Stimulated activated memory B cell treated with anti-CD40 and anti-IgM and Interleukin-4, amounts not matched to agents 10 μg/mL and 1 μg/mL and 100 μg/mL, for 72 hours (primary cell): ENCODE measurements at regions not wholly inside any gene's neighbourhood (a gene's known extent, or its start where the extent isn't known, plus 50 kb on each side); places are given as distances from the start of the nearest gene placed in this dataset.
"Not testable (repeated sequence)": the region's sequence is repeated elsewhere in the genome, so short reads cannot be mapped to it uniquely, and the experiment has no call there.

Experiments
- ATAC-seq: fragments of 150-1000 bp; cut with Tn5 transposase; 2 replicates; pipeline ENCODE4 v1.10.0; 2021
- H3K27ac Mint-ChIP-seq: one replicate; pipeline ENCODE4 v1.8.0; 2022; ENCODE audit warnings: mild to moderate bottlenecking, mixed read lengths
- H3K27me3 Mint-ChIP-seq: one replicate; pipeline ENCODE4 v1.8.0; 2022; ENCODE audit warnings: mixed read lengths
- H3K36me3 Mint-ChIP-seq: one replicate; pipeline ENCODE4 v1.8.0; 2022; ENCODE audit warnings: mixed read lengths
- H3K4me1 Mint-ChIP-seq: one replicate; pipeline ENCODE4 v1.8.0; 2022; ENCODE audit warnings: mixed read lengths
- H3K4me3 Mint-ChIP-seq: one replicate; pipeline ENCODE4 v1.8.0; 2022; ENCODE audit warnings: mild to moderate bottlenecking, moderate library complexity, mixed read lengths
- H3K9me3 Mint-ChIP-seq: one replicate; pipeline ENCODE4 v1.8.0; 2022; ENCODE audit warnings: mixed read lengths

DNA sequence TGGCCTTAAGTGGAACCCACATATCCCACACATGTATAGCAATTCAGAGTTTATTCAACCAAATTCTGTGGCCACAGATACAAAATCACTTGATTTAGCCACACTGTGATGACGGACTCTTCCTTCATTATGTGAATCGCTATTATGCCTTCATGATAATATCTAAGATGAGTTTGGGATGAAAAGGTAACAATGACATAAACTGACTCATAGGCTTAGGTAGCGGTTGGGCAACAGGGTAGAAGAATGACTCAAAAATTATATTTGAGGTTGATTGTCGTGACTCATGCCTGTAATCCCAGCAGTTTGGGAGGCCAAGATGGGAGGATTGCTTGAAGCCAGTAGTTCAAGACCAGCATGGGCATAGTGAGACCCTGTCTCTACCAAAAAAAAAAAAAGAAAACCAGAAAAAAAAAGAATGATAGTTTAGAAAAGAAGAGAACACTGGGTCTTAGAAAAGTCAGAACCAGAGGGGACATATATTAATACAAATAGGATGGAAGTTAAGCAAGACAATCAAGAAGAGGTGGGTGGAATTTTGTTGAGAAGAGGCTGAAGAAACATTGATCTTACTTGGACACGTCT, 70.4 kb upstream of the USP9X start:
- no peaks in the 10 kb centered on the region for H3K9me3 Mint-ChIP-seq
- peaks cover 5% of the 10 kb centered on the region for H3K4me1 Mint-ChIP-seq
- no peaks in the 10 kb centered on the region for H3K36me3 Mint-ChIP-seq
- H3K27ac Mint-ChIP-seq, result no peak overlapping the region
- peaks cover 9% of the 10 kb centered on the region for H3K27me3 Mint-ChIP-seq
- no peak overlapping the region for H3K4me3 Mint-ChIP-seq
- ATAC-seq, result no peak

DNA sequence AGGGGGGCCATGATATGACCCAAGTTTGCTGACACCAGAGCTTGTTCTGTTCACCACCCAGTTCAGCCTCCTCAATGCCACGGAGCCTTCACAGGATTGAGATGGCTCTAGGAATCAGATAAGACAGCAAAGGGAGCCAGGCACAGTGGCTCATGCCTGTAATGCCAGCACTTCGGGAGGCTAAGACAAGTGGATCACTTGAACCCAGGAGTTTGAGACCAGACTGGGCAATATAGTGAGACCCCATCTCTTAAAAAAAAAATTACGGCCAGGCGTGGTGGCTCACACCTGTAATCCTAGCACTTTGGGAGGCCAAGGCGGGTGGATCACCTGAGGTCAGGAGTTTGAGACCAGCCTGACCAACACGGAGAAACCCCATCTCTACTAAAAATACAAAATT, 67.5 kb upstream of the USP9X start:
- H3K9me3 Mint-ChIP-seq, ATAC-seq, H3K27me3 Mint-ChIP-seq, H3K4me1 Mint-ChIP-seq, H3K27ac Mint-ChIP-seq, H3K36me3 Mint-ChIP-seq, H3K4me3 Mint-ChIP-seq: not testable (repeated sequence)

DNA sequence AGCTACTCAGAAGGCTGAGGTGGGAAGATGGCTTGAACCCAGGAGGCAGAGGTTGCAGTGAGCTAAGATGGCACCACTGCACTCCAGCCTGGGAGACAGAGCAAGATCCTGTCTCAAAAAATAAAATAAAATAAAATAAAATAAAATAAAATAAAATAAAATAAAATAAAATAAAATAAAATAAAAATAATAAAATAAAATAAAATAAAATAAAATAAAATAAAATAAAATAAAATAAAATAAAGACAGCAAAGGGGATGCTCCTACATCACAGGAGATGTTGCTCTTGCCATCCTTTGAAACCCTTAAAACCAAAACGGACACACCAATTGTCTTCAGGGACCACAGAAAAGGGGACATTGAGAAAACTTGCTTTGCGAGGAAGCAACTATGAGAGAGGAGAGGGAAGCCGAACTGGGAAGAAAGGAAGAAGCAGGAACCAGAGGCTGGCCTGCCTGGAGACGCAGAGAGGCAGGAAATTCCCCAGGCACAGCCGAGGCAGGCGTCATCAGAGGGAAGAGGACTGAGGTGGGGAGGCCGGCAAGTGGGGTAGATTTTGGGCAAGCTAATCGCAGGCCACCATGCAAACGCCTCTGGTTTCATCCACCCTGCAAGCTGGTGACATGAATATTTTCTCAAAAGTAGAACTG, 66.7 kb upstream of the USP9X start:
- not testable (repeated sequence) for H3K9me3 Mint-ChIP-seq, H3K27me3 Mint-ChIP-seq, ATAC-seq, H3K4me3 Mint-ChIP-seq, H3K27ac Mint-ChIP-seq, H3K4me1 Mint-ChIP-seq, H3K36me3 Mint-ChIP-seq

DNA sequence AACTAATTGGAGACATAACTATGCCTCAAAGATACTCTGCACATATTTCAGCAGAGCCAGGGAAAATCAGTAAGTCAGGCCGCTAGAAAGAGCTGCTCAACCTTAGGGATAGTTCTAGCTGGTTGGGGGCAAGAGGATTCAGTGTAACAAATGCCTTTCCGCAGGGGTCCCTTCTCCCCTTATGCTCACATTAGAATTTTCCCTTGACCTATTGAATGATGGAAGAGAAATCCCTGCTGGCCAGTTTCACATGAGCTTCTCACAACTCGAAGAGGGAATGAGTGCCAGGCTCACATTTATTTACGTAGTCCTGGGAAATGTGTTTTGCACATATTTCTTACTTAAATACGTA, 66.2 kb upstream of the USP9X start:
- H3K27me3 Mint-ChIP-seq, result peaks cover 9% of the 10 kb centered on the region
- no peaks in the 10 kb centered on the region for H3K9me3 Mint-ChIP-seq
- no peaks in the 10 kb centered on the region for H3K36me3 Mint-ChIP-seq
- no peak overlapping the region for H3K4me3 Mint-ChIP-seq
- H3K27ac Mint-ChIP-seq, result no peak overlapping the region
- no peak for ATAC-seq
- no peaks in the 10 kb centered on the region for H3K4me1 Mint-ChIP-seq

DNA sequence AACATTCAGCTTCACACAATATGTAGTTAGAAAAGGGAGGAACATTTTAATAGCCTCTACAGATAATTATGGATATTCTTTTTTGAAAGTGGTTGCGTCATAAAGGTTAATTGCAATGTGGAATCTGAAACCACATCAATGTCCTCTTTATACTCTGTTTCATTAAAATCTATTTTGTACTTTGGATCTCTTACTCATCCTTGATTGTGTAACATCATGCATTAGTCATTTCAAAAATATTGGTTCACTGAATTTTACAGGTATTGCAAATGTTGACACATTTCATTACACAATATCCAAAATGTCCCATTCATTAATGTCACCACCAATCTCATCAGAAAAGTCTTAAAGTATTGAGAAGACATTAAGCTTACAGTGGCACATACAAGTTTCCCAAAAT, 62.7 kb upstream of the USP9X start:
- peaks cover 9% of the 10 kb centered on the region for H3K27me3 Mint-ChIP-seq
- H3K9me3 Mint-ChIP-seq, result no peaks in the 10 kb centered on the region
- H3K4me3 Mint-ChIP-seq, result no peak overlapping the region
- no peaks in the 10 kb centered on the region for H3K36me3 Mint-ChIP-seq
- no peaks in the 10 kb centered on the region for H3K4me1 Mint-ChIP-seq
- ATAC-seq, result no peak
- no peak overlapping the region for H3K27ac Mint-ChIP-seq

- no peaks in the 10 kb centered on the region for H3K9me3 Mint-ChIP-seq
- H3K27ac Mint-ChIP-seq, result no peak overlapping the region
- no peaks in the 10 kb centered on the region for H3K4me1 Mint-ChIP-seq
- ATAC-seq, result no peak
- no peak overlapping the region for H3K4me3 Mint-ChIP-seq
- no peaks in the 10 kb centered on the region for H3K36me3 Mint-ChIP-seq
- peaks cover 9% of the 10 kb centered on the region for H3K27me3 Mint-ChIP-seq
Measured at GRCh38 chrX:41023098-41023497, 62.1 kb upstream of the USP9X start.

- not testable (repeated sequence) for H3K36me3 Mint-ChIP-seq, H3K4me1 Mint-ChIP-seq, H3K27ac Mint-ChIP-seq, H3K9me3 Mint-ChIP-seq, ATAC-seq, H3K4me3 Mint-ChIP-seq, H3K27me3 Mint-ChIP-seq
Measured at GRCh38 chrX:41024335-41024734, 60.9 kb upstream of the USP9X start.

DNA sequence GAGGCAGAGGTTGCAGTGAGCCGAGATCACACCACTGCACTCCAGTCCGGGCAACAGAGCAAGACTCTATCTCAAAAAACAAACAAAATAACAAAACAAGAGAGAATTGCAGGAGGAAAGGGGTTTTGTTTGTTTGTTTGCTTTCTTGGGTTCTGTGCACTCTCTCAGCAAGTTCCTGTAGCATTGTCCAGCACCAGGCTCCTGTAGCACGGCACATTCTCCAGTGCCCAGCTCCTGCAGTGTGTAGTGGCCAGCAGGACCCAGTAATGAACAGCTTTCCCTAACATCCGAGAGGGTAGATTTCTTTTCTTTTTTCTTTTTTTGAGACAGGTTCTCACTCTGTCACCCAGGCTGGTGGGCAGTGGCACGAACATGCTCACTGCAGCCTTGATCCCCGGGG, 60.5 kb upstream of the USP9X start:
- Mint-ChIP-seq H3K9me3 (no peaks in the 10 kb centered on the region), H3K4me3 (no peak overlapping the region), H3K27me3 (no peaks in the 10 kb centered on the region), H3K27ac (no peak overlapping the region), H3K36me3 (no peaks in the 10 kb centered on the region), H3K4me1 (no peaks in the 10 kb centered on the region)
- ATAC-seq, result no peak

DNA sequence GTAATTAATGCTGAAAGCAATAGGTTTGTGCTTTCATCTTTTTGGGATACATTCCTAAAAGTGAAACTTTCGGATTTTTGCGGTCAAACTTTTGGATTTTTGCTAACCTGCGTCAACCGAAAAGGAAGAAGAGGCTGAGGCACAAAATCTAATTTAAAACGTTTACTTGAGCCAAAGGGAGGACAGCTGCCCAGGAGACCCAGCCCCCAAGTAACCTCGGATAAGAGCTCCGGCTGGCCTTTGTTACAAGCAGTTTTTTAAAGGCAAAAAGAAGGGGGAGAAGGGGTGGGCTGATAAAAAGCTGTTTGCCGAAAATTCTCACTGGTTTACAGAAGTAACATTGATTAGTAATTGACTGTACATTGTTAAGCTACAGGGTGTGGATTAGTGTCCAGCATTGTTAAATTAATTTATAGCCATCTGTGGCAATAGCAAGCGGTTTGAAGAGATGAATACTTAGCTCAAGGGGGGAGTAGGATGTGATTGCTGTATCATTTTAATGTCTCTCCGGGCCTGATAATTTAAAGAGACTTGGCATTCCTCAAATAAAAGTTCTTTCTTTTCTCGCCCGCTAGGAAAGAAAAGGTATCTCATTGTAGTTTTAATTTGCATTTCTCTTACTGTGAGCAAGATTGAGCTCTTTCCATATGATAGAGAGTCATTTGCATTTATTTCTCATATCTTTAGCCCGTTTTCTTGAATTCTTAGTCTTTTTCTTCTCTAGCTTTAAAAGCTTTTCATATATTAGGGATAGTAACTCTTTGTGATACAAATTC, 59.1 kb upstream of the USP9X start:
- no peak for ATAC-seq
- Mint-ChIP-seq H3K4me3 (no peak overlapping the region), H3K4me1 (no peaks in the 10 kb centered on the region), H3K9me3 (no peaks in the 10 kb centered on the region), H3K36me3 (no peaks in the 10 kb centered on the region), H3K27me3 (no peaks in the 10 kb centered on the region), H3K27ac (no peak overlapping the region)

- H3K4me3 Mint-ChIP-seq, result no peak overlapping the region
- H3K9me3 Mint-ChIP-seq, result no peaks in the 10 kb centered on the region
- H3K27me3 Mint-ChIP-seq, result no peaks in the 10 kb centered on the region
- H3K36me3 Mint-ChIP-seq, result no peaks in the 10 kb centered on the region
- no peaks in the 10 kb centered on the region for H3K4me1 Mint-ChIP-seq
- ATAC-seq, result no peak
- no peak overlapping the region for H3K27ac Mint-ChIP-seq
Measured at GRCh38 chrX:41026702-41027078, 58.6 kb upstream of the USP9X start.

- Mint-ChIP-seq H3K36me3 (no peaks in the 10 kb centered on the region), H3K4me3 (no peak overlapping the region), H3K4me1 (no peaks in the 10 kb centered on the region), H3K27me3 (no peaks in the 10 kb centered on the region), H3K9me3 (no peaks in the 10 kb centered on the region), H3K27ac (no peak overlapping the region)
- no peak for ATAC-seq
Measured at GRCh38 chrX:41029332-41029731, 55.9 kb upstream of the USP9X start.

DNA sequence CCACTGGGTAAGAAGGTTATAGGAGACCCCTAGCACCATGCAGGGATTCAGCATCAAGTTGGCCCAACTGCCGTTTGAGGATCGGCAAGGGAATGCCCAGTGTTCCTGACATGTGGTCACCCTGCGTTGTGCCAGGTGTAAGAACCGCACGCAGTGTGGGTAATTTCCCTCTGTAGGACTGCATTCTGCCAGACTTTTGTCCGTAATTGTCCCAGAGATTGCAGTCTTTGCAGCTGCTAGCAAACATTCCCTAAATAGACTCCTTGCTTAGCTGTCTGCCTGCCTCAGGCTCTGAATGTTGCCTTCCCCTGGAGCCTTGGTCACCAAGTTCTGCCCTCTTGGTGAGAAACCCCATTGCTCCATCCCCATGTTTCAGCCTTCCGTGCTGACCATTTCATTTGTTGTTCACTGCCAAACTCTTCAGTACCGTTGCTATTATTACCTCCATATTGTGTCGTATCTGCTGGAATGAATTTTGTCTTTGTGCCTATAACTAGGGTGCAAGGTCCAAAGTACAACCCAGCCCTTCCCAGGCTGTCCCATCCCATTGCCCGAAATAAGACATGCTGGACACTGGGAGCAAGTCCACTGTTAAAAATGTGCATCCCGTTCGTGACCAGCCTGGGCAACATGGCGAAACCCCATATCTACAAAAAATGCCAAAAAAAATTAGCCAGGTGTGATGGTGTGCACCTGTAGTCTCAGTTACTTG, 53.8 kb upstream of the USP9X start:
- no peak for ATAC-seq
- Mint-ChIP-seq H3K27me3 (no peaks in the 10 kb centered on the region), H3K27ac (no peak overlapping the region), H3K4me3 (no peak overlapping the region), H3K9me3 (no peaks in the 10 kb centered on the region), H3K36me3 (no peaks in the 10 kb centered on the region), H3K4me1 (no peaks in the 10 kb centered on the region)

GRCh38 chrX:41033299-41033698, 51.9 kb upstream of the USP9X start:
- ATAC-seq, result no peak
- no peak overlapping the region for H3K27ac Mint-ChIP-seq
- H3K9me3 Mint-ChIP-seq, result no peaks in the 10 kb centered on the region
- no peaks in the 10 kb centered on the region for H3K36me3 Mint-ChIP-seq
- no peaks in the 10 kb centered on the region for H3K4me1 Mint-ChIP-seq
- no peaks in the 10 kb centered on the region for H3K27me3 Mint-ChIP-seq
- H3K4me3 Mint-ChIP-seq, result no peak overlapping the region

GRCh38 chrX:41034902-41035301, 50.3 kb upstream of the USP9X start:
- ATAC-seq, H3K27ac Mint-ChIP-seq, H3K27me3 Mint-ChIP-seq, H3K4me3 Mint-ChIP-seq, H3K36me3 Mint-ChIP-seq, H3K9me3 Mint-ChIP-seq, H3K4me1 Mint-ChIP-seq: not testable (repeated sequence)
